Fibroblast of the aortic adventitia (primary cell): ENCODE measurements at regions not wholly inside any gene's neighbourhood (a gene's known extent, or its start where the extent isn't known, plus 50 kb on each side); places are given as distances from the start of the nearest gene placed in this dataset.

Source experiments
- DNase-seq: peaks from one replicate; pipeline ENCODE4 v3.0.0-alpha.2; 2010; ENCODE audit warnings: low read depth
- H3K4me3 ChIP-seq: 2 replicates; pipeline ENCODE4 v1.5.1; 2011; ENCODE audit warnings: low read depth, mild to moderate bottlenecking, control low read depth, low read length, moderate library complexity
- CTCF ChIP-seq: IDR thresholded peaks from 2 replicates; pipeline ENCODE4 v1.5.1; 2011; ENCODE audit warnings: mild to moderate bottlenecking, low read length, control low read depth, inconsistent platforms; ENCODE audit not compliant: insufficient read depth

DNA sequence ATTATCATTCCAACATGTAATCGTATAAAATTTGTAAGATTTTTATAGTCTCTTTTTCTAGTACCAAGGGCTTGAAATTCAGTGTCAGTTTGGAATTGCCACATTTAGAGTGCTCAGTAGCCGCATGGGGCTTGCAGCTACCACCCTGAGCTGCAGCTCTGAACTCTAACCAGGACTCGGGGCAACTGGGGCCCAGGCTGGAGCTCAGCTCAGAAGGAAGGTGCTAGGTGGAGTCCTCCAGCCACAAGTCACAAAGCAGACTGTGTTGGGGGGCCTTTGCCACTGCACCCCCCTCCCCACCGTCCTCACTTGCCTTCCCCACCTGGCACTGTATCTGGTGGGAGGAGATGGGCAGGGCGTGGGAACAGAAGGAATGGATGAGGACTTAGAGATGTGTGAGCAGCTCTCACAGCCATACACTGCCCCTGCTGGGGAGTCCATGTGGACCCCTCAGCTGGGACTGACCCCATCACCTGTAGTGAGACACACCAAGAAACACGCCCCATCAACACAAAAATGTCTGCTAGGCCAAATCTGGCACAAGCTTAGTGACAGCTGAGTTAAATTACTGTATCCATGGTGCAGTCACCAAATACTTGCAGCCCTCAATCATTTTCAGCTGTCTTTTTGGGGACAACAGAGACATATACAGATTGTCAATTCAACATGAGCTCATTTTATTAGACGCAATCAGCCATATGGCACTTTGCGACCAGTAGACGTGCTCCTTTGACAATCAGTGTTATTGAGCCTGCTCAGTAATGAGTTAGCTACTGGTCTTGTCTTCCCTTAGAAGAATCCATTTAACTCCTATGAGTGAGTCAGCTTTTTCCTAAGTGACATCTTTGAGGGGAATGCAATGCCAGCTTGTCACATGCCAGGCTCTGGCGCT, 241.7 kb upstream of the RAB4A start:
- no peak for DNase-seq
- TF ChIP-seq CTCF = no peak

GRCh38 chr1:229029879-229030235, 241.1 kb upstream of the RAB4A start:
- no peak for DNase-seq
- H3K4me3 ChIP-seq = no peak overlapping the region
- TF ChIP-seq CTCF = no peak

More for the DNA sequence above, 241.7 kb upstream of the RAB4A start:
- H3K4me3 ChIP-seq = no peak overlapping the region

- no peak for DNase-seq
- H3K4me3 ChIP-seq = no peak overlapping the region
- TF ChIP-seq CTCF = no peak
These were observed 240.3 kb upstream of the RAB4A start for GRCh38 chr1:229030630-229031029.

DNA sequence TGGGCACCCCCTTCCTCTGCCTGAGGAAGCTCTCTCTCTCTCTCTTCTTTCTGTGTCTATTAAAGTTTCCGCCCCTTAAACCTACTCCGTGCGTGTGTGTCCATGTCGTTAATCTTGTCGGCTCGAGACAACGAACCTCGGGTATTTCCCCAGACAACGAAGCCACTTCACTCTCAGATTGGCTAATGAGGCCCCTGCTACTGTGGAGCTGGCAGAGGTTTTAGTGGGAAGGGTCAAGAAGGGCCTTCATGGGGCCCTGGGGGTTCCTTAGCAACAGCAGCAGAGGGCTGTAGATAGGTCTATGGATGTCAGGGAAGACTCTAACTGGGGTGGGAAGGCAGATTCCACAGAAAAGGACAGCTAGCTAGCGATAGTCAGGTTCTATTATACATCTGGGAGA, 239.8 kb upstream of the RAB4A start:
- H3K4me3 ChIP-seq = no peak overlapping the region
- no peak for TF ChIP-seq CTCF
- DNase-seq = no peak

DNA sequence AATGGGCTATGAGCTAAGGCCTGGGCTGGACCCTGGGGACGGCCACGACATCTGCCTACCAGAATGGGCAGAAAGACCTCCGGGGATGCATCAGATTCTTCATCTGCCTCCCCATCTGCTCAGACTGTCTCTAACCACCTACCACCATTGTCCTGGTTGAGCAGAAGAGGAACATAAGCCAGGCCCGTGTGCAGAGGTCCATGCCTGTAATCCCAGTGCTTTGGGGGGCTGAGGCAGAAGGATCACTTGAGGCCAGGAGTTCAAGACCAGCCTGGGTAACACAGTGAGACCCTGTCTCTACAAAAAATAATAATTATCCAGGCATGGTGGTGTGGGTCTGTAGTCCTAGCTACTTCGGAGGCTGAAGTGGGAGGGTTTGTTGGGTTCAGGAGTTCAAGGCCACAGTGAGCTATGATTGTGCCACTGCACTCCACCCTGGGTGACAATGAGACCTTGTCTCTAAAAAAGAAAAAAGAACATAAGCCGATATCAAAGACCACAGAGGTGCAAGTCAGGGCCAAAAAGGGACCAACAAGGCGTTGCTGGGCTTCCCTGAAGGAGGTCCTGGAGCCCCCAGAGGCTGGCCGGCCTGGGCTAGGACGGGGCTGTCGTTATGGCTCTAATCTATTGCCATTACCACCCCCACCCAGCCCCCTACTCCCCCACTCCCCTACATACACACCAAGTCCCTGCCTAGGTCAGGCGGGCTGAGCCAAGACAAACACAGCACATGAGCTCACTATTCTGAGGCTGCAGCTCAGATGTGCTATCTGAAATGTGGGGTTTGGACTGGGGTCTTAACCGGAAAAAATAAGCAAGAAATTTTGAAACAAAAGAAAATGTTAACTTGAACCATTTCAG, 239.2 kb upstream of the RAB4A start:
- DNase-seq = no peak
- H3K4me3 ChIP-seq = no peak overlapping the region
- TF ChIP-seq CTCF = no peak

DNA sequence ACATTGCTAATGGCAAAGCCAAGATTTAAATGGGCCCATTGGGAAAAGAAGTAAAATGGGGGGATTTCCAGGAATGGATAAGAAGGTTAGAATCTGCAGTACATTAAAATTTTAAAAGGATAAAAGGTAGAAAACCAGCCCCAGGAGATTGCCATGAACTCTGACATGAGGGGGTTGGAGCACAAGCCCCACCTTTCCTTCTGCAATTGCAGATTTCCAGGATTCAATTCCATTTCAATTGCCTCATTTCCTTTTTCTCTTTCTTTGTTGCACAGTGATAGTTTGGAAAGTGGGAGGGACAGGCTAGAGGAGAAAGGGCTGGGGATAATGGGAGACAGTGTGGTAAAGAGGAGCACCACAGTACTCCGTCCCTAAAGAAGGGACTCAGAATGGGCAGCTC, 238.5 kb upstream of the RAB4A start:
- no peak for DNase-seq
- H3K4me3 ChIP-seq = no peak overlapping the region
- no peak for TF ChIP-seq CTCF
